H9 (cell line): ENCODE measurements at regions not wholly inside any gene's neighbourhood (a gene's known extent, or its start where the extent isn't known, plus 50 kb on each side); places are given as distances from the start of the nearest gene placed in this dataset.
"Not testable (repeated sequence)": the region's sequence is repeated elsewhere in the genome, so short reads cannot be mapped to it uniquely, and the experiment has no call there.

Experiments
- DNase-seq: peaks from one replicate; pipeline ENCODE4 v3.0.0-alpha.2; 2017
- H2AFZ ChIP-seq: one replicate; pipeline ENCODE4 v1.6.1; 2013; ENCODE audit warnings: mild to moderate bottlenecking, low read length, control low read depth, moderate library complexity
- H2AK5ac ChIP-seq: 2 replicates; pipeline ENCODE4 v1.6.1; 2013; ENCODE audit warnings: low read length, control low read depth, mixed read lengths; ENCODE audit not compliant: insufficient read length
- H2BK120ac ChIP-seq: one replicate; pipeline ENCODE4 v1.6.1; 2013; ENCODE audit warnings: low read depth, mild to moderate bottlenecking, low read length, control low read depth, inconsistent platforms; ENCODE audit not compliant: poor library complexity, severe bottlenecking
- H2BK12ac ChIP-seq: 2 replicates; pipeline ENCODE4 v1.6.1; 2013; ENCODE audit warnings: low read length, control low read depth, mixed read lengths, low read depth; ENCODE audit not compliant: insufficient read length
- H2BK15ac ChIP-seq: 2 replicates; pipeline ENCODE4 v1.6.1; 2013; ENCODE audit warnings: low read depth, low read length, control low read depth
- H2BK20ac ChIP-seq: one replicate; pipeline ENCODE4 v1.6.1; 2013; ENCODE audit warnings: low read depth, mild to moderate bottlenecking, low read length, control low read depth, inconsistent platforms; ENCODE audit not compliant: poor library complexity, severe bottlenecking
- H2BK5ac ChIP-seq: 2 replicates; pipeline ENCODE4 v1.6.1; 2013; ENCODE audit warnings: low read length, control low read depth, mixed read lengths; ENCODE audit not compliant: insufficient read length
- H3K14ac ChIP-seq: 2 replicates; pipeline ENCODE4 v1.6.1; 2013; ENCODE audit warnings: low read length, control low read depth; ENCODE audit not compliant: insufficient read depth
- H3K18ac ChIP-seq: 2 replicates; pipeline ENCODE4 v1.6.1; 2013; ENCODE audit warnings: low read depth, mild to moderate bottlenecking, mixed read lengths, low read length, control low read depth; ENCODE audit not compliant: insufficient read length
- H3K23ac ChIP-seq: 2 replicates; pipeline ENCODE4 v1.6.1; 2013; ENCODE audit warnings: low read length, control low read depth, mixed read lengths, low read depth; ENCODE audit not compliant: insufficient read length
- H3K23me2 ChIP-seq: 2 replicates; pipeline ENCODE4 v1.6.1; 2013; ENCODE audit warnings: low read depth, mild to moderate bottlenecking, mixed read lengths, low read length, control low read depth; ENCODE audit not compliant: insufficient read length, poor library complexity, severe bottlenecking
- H3K27ac ChIP-seq: 2 replicates; pipeline ENCODE4 v1.5.1; 2013; ENCODE audit warnings: low read length, control low read depth, mixed read lengths, low read depth; ENCODE audit not compliant: insufficient read length
- H3K27me3 ChIP-seq: 2 replicates; pipeline ENCODE4 v1.6.1; 2013; ENCODE audit warnings: low read length, control low read depth, inconsistent platforms; ENCODE audit not compliant: insufficient read depth
- H3K4ac ChIP-seq: 2 replicates; pipeline ENCODE4 v1.6.1; 2013; ENCODE audit warnings: low read depth, mild to moderate bottlenecking, control low read depth, inconsistent platforms, low read length, moderate library complexity
- H3K4me1 ChIP-seq: 2 replicates; pipeline ENCODE4 v1.6.1; 2013; ENCODE audit warnings: low read length, control low read depth, inconsistent platforms; ENCODE audit not compliant: insufficient read depth
- H3K4me2 ChIP-seq: 2 replicates; pipeline ENCODE4 v1.6.1; 2013; ENCODE audit warnings: low read length, control low read depth, mixed read lengths; ENCODE audit not compliant: insufficient read length, insufficient read depth
- H3K56ac ChIP-seq: 2 replicates; pipeline ENCODE4 v1.6.1; 2013; ENCODE audit warnings: low read depth, mild to moderate bottlenecking, mixed read lengths, low read length, control low read depth; ENCODE audit not compliant: insufficient read length
- H3K79me1 ChIP-seq: 2 replicates; pipeline ENCODE4 v1.6.1; 2013; ENCODE audit warnings: low read depth, mild to moderate bottlenecking, moderate library complexity, low read length, control low read depth, inconsistent platforms; ENCODE audit not compliant: insufficient read depth, poor library complexity, severe bottlenecking
- H3K79me2 ChIP-seq: 2 replicates; pipeline ENCODE4 v1.6.1; 2013; ENCODE audit warnings: low read length, control low read depth, inconsistent platforms; ENCODE audit not compliant: insufficient read depth
- H3K9ac ChIP-seq: 2 replicates; pipeline ENCODE4 v1.6.1; 2013; ENCODE audit warnings: low read length, control low read depth, mixed read lengths; ENCODE audit not compliant: insufficient read length; ENCODE audit errors: extremely low read depth
- H3K9me3 ChIP-seq: one replicate; pipeline ENCODE4 v1.6.1; 2013; ENCODE audit warnings: low read depth, low read length, inconsistent platforms; ENCODE audit not compliant: control insufficient read depth
- H3T11ph ChIP-seq: one replicate; pipeline ENCODE4 v1.6.1; 2013; ENCODE audit warnings: mild to moderate bottlenecking, low read length, control low read depth, inconsistent platforms
- H4K20me1 ChIP-seq: one replicate; pipeline ENCODE4 v1.6.1; 2013; ENCODE audit not compliant: control insufficient read depth, insufficient read length, insufficient read depth
- H4K5ac ChIP-seq: 2 replicates; pipeline ENCODE4 v1.6.1; 2013; ENCODE audit warnings: low read depth, mild to moderate bottlenecking, mixed read lengths, low read length, control low read depth; ENCODE audit not compliant: insufficient read length
- H4K8ac ChIP-seq: replicated peaks from 2 replicates; pipeline ENCODE4 v1.6.1; 2013; ENCODE audit warnings: low read length, control low read depth, mixed read lengths, low read depth; ENCODE audit not compliant: insufficient read length
- H4K91ac ChIP-seq: 2 replicates; pipeline ENCODE4 v1.6.1; 2013; ENCODE audit warnings: low read depth, mild to moderate bottlenecking, moderate library complexity, mixed read lengths, low read length, control low read depth; ENCODE audit not compliant: insufficient read length
- H3K27ac Mint-ChIP-seq, 3 experiments: 2 replicates in 2 of 3; 3 replicates in 1 of 3; pipeline ENCODE4 v1.8.0; 2020 to 2021; ENCODE audit warnings: mixed read lengths in 3 of 3, mild to moderate bottlenecking in 1 of 3, moderate library complexity in 1 of 3
- H3K27me3 Mint-ChIP-seq: 2 replicates; pipeline ENCODE4 v1.8.0; 2021; ENCODE audit warnings: low read depth, mild to moderate bottlenecking, moderate library complexity, mixed read lengths
- H3K36me3 Mint-ChIP-seq, 3 experiments: 2 replicates in 2 of 3; 3 replicates in 1 of 3; pipeline ENCODE4 v1.8.0; 2020 to 2021; ENCODE audit warnings: low read depth in 3 of 3, mixed read lengths in 3 of 3; ENCODE audit not compliant: insufficient read depth in 1 of 3
- H3K4me1 Mint-ChIP-seq, 2 experiments: 2 replicates each; pipeline ENCODE4 v1.8.0; 2020; ENCODE audit warnings: mixed read lengths in 2 of 2
- H3K4me3 Mint-ChIP-seq, 2 experiments: 2 replicates in 1 of 2; 3 replicates in 1 of 2; pipeline ENCODE4 v1.8.0; 2020 to 2021; ENCODE audit warnings: mild to moderate bottlenecking in 2 of 2, mixed read lengths in 2 of 2, moderate library complexity in 1 of 2
- H3K9me3 Mint-ChIP-seq, 2 experiments: 2 replicates in 1 of 2; 3 replicates in 1 of 2; pipeline ENCODE4 v1.8.0; 2020; ENCODE audit warnings: mild to moderate bottlenecking in 2 of 2, mixed read lengths in 2 of 2, moderate library complexity in 1 of 2
- WGBS: extraction: QIAGEN DNeasy Blood & Tissue Kit; methylation state at CpG from one replicate; pipeline ENCODE4 v1.1.7; 2013; ENCODE audit warnings: missing lambda C conversion rate, low lambda C conversion rate, mixed read lengths; ENCODE audit not compliant: insufficient read length; ENCODE audit errors: extremely low coverage; 5-methylcytosine and 5-hydroxymethylcytosine counted together
- TF ChIP-seq, protein P1 (sequence below): fragments of 200-600 bp; sonication (generic); conservative IDR thresholded peaks from 3 replicates; pipeline ENCODE4 v1.8.0; 2021; ENCODE audit warnings: antibody characterized with exemption, mild to moderate bottlenecking

GRCh38 chr17:54373970-54374369 is 526.7 kb upstream of the TOM1L1 start:
- peaks cover 10 to 18% (median 11%) of the 10 kb centered on the region in 3 experiments for H3K36me3 Mint-ChIP-seq
- Histone ChIP-seq H4K8ac (no peak overlapping the region), H4K5ac (no peak overlapping the region), H3K23me2 (no peaks in the 10 kb centered on the region), H3K23ac (no peak overlapping the region), H3K27ac (no peak overlapping the region), H3K79me2 (no peaks in the 10 kb centered on the region), H3K18ac (no peak overlapping the region), H2BK20ac (no peak overlapping the region), H3K4me2 (no peak overlapping the region), H3K56ac (no peak overlapping the region), H2AK5ac (no peak overlapping the region), H2BK5ac (no peak overlapping the region), H2AFZ (no peak overlapping the region), H3K14ac (no peak overlapping the region), H3K4ac (no peak overlapping the region), H3K9ac (no peak overlapping the region), H2BK12ac (no peak overlapping the region), H3K9me3 (no peaks in the 10 kb centered on the region), H4K91ac (no peak overlapping the region), H2BK15ac (no peak overlapping the region), H2BK120ac (no peak overlapping the region), H3K79me1 (no peaks in the 10 kb centered on the region), H4K20me1 (no peaks in the 10 kb centered on the region), H3T11ph (no peak overlapping the region), H3K4me1 (no peaks in the 10 kb centered on the region), H3K27me3 (no peaks in the 10 kb centered on the region)
- H3K4me3 Mint-ChIP-seq = no peak overlapping the region
- no peaks in the 10 kb centered on the region for H3K27me3 Mint-ChIP-seq
- TF ChIP-seq, protein P1, sequence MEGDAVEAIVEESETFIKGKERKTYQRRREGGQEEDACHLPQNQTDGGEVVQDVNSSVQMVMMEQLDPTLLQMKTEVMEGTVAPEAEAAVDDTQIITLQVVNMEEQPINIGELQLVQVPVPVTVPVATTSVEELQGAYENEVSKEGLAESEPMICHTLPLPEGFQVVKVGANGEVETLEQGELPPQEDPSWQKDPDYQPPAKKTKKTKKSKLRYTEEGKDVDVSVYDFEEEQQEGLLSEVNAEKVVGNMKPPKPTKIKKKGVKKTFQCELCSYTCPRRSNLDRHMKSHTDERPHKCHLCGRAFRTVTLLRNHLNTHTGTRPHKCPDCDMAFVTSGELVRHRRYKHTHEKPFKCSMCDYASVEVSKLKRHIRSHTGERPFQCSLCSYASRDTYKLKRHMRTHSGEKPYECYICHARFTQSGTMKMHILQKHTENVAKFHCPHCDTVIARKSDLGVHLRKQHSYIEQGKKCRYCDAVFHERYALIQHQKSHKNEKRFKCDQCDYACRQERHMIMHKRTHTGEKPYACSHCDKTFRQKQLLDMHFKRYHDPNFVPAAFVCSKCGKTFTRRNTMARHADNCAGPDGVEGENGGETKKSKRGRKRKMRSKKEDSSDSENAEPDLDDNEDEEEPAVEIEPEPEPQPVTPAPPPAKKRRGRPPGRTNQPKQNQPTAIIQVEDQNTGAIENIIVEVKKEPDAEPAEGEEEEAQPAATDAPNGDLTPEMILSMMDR = no peak
- H3K9me3 Mint-ChIP-seq = peaks cover 15% of the 10 kb centered on the region in 2 experiments
- H3K27ac Mint-ChIP-seq = 0 out of 7 replicates have a peak overlapping the region, but pooled peaks of 1 of the 3 experiments have one; percentile 35
- H3K4me1 Mint-ChIP-seq = peaks cover 24% of the 10 kb centered on the region in 2 experiments
- WGBS = no CpG with 5 or more reads among the region's 1 CpG
- no peak for DNase-seq

- H3K27ac Mint-ChIP-seq, H2BK12ac ChIP-seq, H2BK5ac ChIP-seq, H3K36me3 Mint-ChIP-seq, H3K27me3 ChIP-seq, H4K20me1 ChIP-seq, H3K9me3 ChIP-seq, H2BK120ac ChIP-seq, H2BK15ac ChIP-seq, H3K27ac ChIP-seq, H3K14ac ChIP-seq, H3K9ac ChIP-seq, H3K79me2 ChIP-seq, H4K5ac ChIP-seq, H4K91ac ChIP-seq, H4K8ac ChIP-seq, H3K56ac ChIP-seq, H3K4ac ChIP-seq, H2BK20ac ChIP-seq, H3K27me3 Mint-ChIP-seq, H2AFZ ChIP-seq, H3K4me2 ChIP-seq, H3K4me3 Mint-ChIP-seq, DNase-seq, H3K23me2 ChIP-seq, H3K18ac ChIP-seq, H3K9me3 Mint-ChIP-seq, H2AK5ac ChIP-seq, H3T11ph ChIP-seq, H3K79me1 ChIP-seq, H3K23ac ChIP-seq, H3K4me1 ChIP-seq: not testable (repeated sequence)
- peaks cover 19 to 20% of the 10 kb centered on the region in 2 experiments for H3K4me1 Mint-ChIP-seq
- no CpG with 5 or more reads among the region's 6 CpGs for WGBS
These were observed 524.2 kb upstream of the TOM1L1 start for GRCh38 chr17:54376409-54376808.
